T-cell (primary cell): ENCODE measurements at regions not wholly inside any gene's neighbourhood (a gene's known extent, or its start where the extent isn't known, plus 50 kb on each side); places are given as distances from the start of the nearest gene placed in this dataset.

Experiments
- ATAC-seq, 4 experiments: fragments of 200-7000 bp in 3 of 4; fragments of 150-1000 bp in 1 of 4; cut with Tn5 transposase; replicated peaks in 1 of 4; 1 replicate in 3 of 4; 2 replicates in 1 of 4; pipeline ENCODE4 v1.10.0; 2021; ENCODE audit warnings: moderate library complexity in 3 of 4, mild to moderate bottlenecking in 2 of 4, moderate number of reproducible peaks in 1 of 4
- CTCF ChIA-PET, 2 donors: fragments of 300-600 bp; sonication (Branson Sonifier 250); formaldehyde crosslinking; loops; one replicate each; lab custom pipeline; 2022; ENCODE audit warnings: antibody characterized with exemption in 2 of 2; lab: Charles Lee
- POLR2A ChIA-PET, 2 donors: fragments of 300-600 bp; sonication (Branson Sonifier 250); formaldehyde crosslinking; loops; one replicate each; lab custom pipeline; 2022; ENCODE audit warnings: antibody characterized with exemption in 2 of 2; lab: Charles Lee
- DNase-seq, 35 experiments: peaks; one replicate each; pipeline versions ENCODE4 v3.0.0 to v3.0.0-alpha.2; 2013 to 2023
- H3K27ac ChIP-seq: one replicate; pipeline ENCODE4 v1.5.1; 2013; ENCODE audit warnings: low read length
- H3K27me3 ChIP-seq, 2 experiments: replicated peaks in 1 of 2; 1 replicate in 1 of 2; 2 replicates in 1 of 2; pipeline versions ENCODE4 v1.6.1 to v1.7.0; 2013; ENCODE audit warnings: low read length in 1 of 2, mixed read lengths in 1 of 2; ENCODE audit not compliant: control insufficient read depth in 2 of 2, insufficient read depth in 2 of 2; ENCODE audit errors: extremely low read depth in 1 of 2
- H3K36me3 ChIP-seq, 2 donors: 1 replicate in 1 of 2; 2 replicates in 1 of 2; pipeline versions ENCODE4 v1.6.1 to v1.7.0; 2013; ENCODE audit warnings: low read length in 1 of 2; ENCODE audit not compliant: control insufficient read depth in 2 of 2, insufficient read depth in 1 of 2; ENCODE audit errors: extremely low read depth in 1 of 2
- H3K4me1 ChIP-seq, 2 experiments: 1 replicate in 1 of 2; 2 replicates in 1 of 2; pipeline versions ENCODE4 v1.6.1 to v1.7.0; 2013; ENCODE audit warnings: low read length in 2 of 2, mixed read lengths in 1 of 2; ENCODE audit not compliant: insufficient read depth in 2 of 2, control insufficient read depth in 1 of 2; ENCODE audit errors: extremely low read depth in 1 of 2
- H3K4me3 ChIP-seq, 2 donors: 1 replicate in 1 of 2; 2 replicates in 1 of 2; pipeline versions ENCODE4 v1.5.1 to v1.7.0; 2013; ENCODE audit warnings: mild to moderate bottlenecking in 2 of 2, low read length in 1 of 2, moderate library complexity in 1 of 2; ENCODE audit not compliant: control insufficient read depth in 1 of 2; ENCODE audit errors: extremely low read depth in 1 of 2
- H3K9me3 ChIP-seq: 2 replicates; pipeline ENCODE4 v1.7.0; 2013
- H3K27ac Mint-ChIP-seq, 2 donors: one replicate each; pipeline ENCODE4 v1.8.0; 2020 to 2021; ENCODE audit warnings: mild to moderate bottlenecking in 2 of 2, mixed read lengths in 2 of 2
- H3K27me3 Mint-ChIP-seq, 2 donors: one replicate each; pipeline ENCODE4 v1.8.0; 2021 to 2022; ENCODE audit warnings: mixed read lengths in 2 of 2
- H3K36me3 Mint-ChIP-seq: one replicate; pipeline ENCODE4 v1.8.0; 2021; ENCODE audit warnings: mixed read lengths
- H3K4me1 Mint-ChIP-seq, 3 donors: one replicate each; pipeline ENCODE4 v1.8.0; 2020 to 2022; ENCODE audit warnings: mixed read lengths in 3 of 3, mild to moderate bottlenecking in 1 of 3
- H3K4me3 Mint-ChIP-seq, 3 donors: one replicate each; pipeline ENCODE4 v1.8.0; 2020 to 2022; ENCODE audit warnings: mild to moderate bottlenecking in 3 of 3, mixed read lengths in 3 of 3, moderate library complexity in 3 of 3
- H3K9me3 Mint-ChIP-seq, 3 donors: one replicate each; pipeline ENCODE4 v1.8.0; 2020 to 2022; ENCODE audit warnings: mixed read lengths in 3 of 3
- WGBS: methylation state at CpG from one replicate; pipeline ENCODE4 v1.1.5; 2013; ENCODE audit warnings: missing lambda C conversion rate; ENCODE audit not compliant: insufficient coverage; 5-methylcytosine and 5-hydroxymethylcytosine counted together

DNA sequence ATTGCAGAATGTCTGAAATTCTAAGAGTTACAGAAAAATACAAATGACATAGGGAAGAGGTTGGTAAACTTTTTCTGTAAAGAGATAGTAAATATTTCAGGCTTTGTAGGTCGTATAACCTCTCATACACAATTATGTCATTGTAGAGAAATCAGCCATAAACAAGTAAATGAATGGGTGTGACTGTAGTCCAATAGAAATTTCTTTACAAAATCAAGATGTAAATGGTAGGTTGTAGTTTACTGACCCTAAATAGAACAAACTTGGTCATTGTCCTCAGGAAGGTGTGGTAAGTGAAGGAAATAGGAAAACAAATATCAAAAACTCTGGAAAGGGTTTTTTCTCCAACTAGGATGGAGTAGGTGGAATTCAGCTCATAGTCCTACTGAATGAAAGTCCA, 415.5 kb upstream of the SPHKAP start:
- Mint-ChIP-seq H3K36me3 (no peaks in the 10 kb centered on the region), H3K9me3 (peaks cover 0 to 4% (median 3%) of the 10 kb centered on the region in 3 donors), H3K4me3 (no peak overlapping the region), H3K27me3 (no peaks in the 10 kb centered on the region), H3K4me1 (no peaks in the 10 kb centered on the region), H3K27ac (no peak overlapping the region)
- Histone ChIP-seq H3K4me1 (no peaks in the 10 kb centered on the region), H3K27me3 (no peaks in the 10 kb centered on the region), H3K9me3 (no peaks in the 10 kb centered on the region), H3K4me3 (no peak overlapping the region), H3K36me3 (no peaks in the 10 kb centered on the region), H3K27ac (no peak overlapping the region)
- ChIA-PET POLR2A (no interaction called here), CTCF (no interaction called here)
- ATAC-seq = no peak
- DNase-seq = no peak
- no CpG with 5 or more reads among the region's 1 CpG for whole genome bisulfite sequencing

- no peaks in the 10 kb centered on the region for H3K27me3 Mint-ChIP-seq
- Histone ChIP-seq H3K4me3 (no peak overlapping the region), H3K4me1 (no peaks in the 10 kb centered on the region), H3K9me3 (no peaks in the 10 kb centered on the region), H3K27me3 (no peaks in the 10 kb centered on the region), H3K36me3 (no peaks in the 10 kb centered on the region), H3K27ac (no peak overlapping the region)
- no peaks in the 10 kb centered on the region for H3K36me3 Mint-ChIP-seq
- H3K9me3 Mint-ChIP-seq = peaks cover 0 to 6% (median 4%) of the 10 kb centered on the region in 3 donors
- H3K4me1 Mint-ChIP-seq = no peaks in the 10 kb centered on the region
- ATAC-seq (no peak), DNase-seq (no peak)
- ChIA-PET CTCF (no interaction called here), POLR2A (no interaction called here)
- no CpG with 5 or more reads among the region's 2 CpGs for WGBS
- no peak overlapping the region for H3K4me3 Mint-ChIP-seq
- no peak overlapping the region for H3K27ac Mint-ChIP-seq
Measured at GRCh38 chr2:228594012-228594411, 412.5 kb upstream of the SPHKAP start.

DNA sequence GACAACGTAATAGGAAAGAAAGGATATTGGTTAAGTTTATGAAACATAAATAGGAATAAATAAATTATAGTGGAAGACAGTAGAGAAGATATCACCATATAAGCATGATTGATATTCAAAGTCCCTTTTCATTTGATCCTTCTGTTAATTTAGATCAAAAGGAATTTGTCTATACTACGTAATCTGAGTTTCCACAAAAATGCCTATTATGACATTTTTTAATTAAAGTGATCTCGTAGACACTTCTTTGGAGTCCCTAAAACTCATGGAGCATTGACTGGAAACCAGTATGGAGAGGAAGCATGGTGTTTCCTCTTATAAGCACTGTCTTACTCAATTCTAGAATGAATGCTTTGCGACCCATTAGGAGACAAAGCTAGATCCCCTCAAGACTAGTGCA, 411.4 kb upstream of the SPHKAP start:
- no peaks in the 10 kb centered on the region for H3K27me3 Mint-ChIP-seq
- ATAC-seq (no peak), DNase-seq (no peak)
- no peak overlapping the region for H3K4me3 Mint-ChIP-seq
- peaks cover 0 to 10% (median 10%) of the 10 kb centered on the region in 3 donors for H3K9me3 Mint-ChIP-seq
- no peaks in the 10 kb centered on the region for H3K36me3 Mint-ChIP-seq
- Histone ChIP-seq H3K4me3 (no peak overlapping the region), H3K36me3 (no peaks in the 10 kb centered on the region), H3K4me1 (no peaks in the 10 kb centered on the region), H3K27me3 (no peaks in the 10 kb centered on the region), H3K27ac (no peak overlapping the region), H3K9me3 (no peaks in the 10 kb centered on the region)
- CTCF ChIA-PET = no interaction called here
- no peak overlapping the region for H3K27ac Mint-ChIP-seq
- WGBS = no CpG with 5 or more reads among the region's 4 CpGs
- POLR2A ChIA-PET = no interaction called here
- H3K4me1 Mint-ChIP-seq = no peaks in the 10 kb centered on the region

GRCh38 chr2:228590681-228591080, 409.2 kb upstream of the SPHKAP start:
- no peaks in the 10 kb centered on the region for H3K27me3 ChIP-seq
- Mint-ChIP-seq H3K36me3 (no peaks in the 10 kb centered on the region), H3K9me3 (peaks cover 0 to 10% (median 10%) of the 10 kb centered on the region in 3 donors), H3K4me3 (no peak overlapping the region), H3K27me3 (no peaks in the 10 kb centered on the region), H3K4me1 (no peaks in the 10 kb centered on the region), H3K27ac (no peak overlapping the region)
- ATAC-seq = no peak
- H3K9me3 ChIP-seq = no peaks in the 10 kb centered on the region
- CTCF ChIA-PET = no interaction called here
- no CpG with 5 or more reads among the region's 2 CpGs for WGBS
- POLR2A ChIA-PET = no interaction called here
- H3K4me1 ChIP-seq = no peaks in the 10 kb centered on the region
- H3K27ac ChIP-seq = no peak overlapping the region
- no peaks in the 10 kb centered on the region for H3K36me3 ChIP-seq
- no peak overlapping the region for H3K4me3 ChIP-seq
- DNase-seq = no peak

DNA sequence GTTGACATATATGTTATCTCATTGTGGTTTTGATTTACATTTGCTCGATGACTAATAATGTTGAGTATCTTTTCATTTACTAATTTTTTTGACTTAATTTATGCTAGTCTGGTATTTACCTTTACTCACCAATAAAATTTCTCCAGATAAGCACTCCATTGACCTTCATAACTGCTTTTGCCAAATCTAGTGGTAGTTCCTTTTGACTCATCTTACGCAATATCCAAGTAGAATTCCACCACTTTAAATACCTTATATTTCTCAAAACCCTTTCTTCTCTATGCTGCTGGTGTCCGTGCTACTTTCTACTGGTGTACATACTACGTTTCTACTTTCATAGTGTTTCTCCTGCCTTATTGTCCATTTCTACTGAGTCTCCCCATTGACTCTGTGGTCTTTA, 407.6 kb upstream of the SPHKAP start:
- ChIA-PET POLR2A (no interaction called here), CTCF (interaction anchor here in 1 of 2 donors (0.5 kb wide), 1 partner anchor 11 kb away, joined by 3 read pairs; no protein-coding TSS in a partner anchor)
- DNase-seq = no peak
- H3K9me3 ChIP-seq = no peaks in the 10 kb centered on the region
- no peak overlapping the region for H3K27ac ChIP-seq
- no peaks in the 10 kb centered on the region for H3K27me3 ChIP-seq
- Mint-ChIP-seq H3K36me3 (no peaks in the 10 kb centered on the region), H3K4me3 (no peak overlapping the region), H3K9me3 (peaks cover 0 to 14% (median 9%) of the 10 kb centered on the region in 3 donors), H3K27ac (no peak overlapping the region), H3K4me1 (no peaks in the 10 kb centered on the region), H3K27me3 (no peaks in the 10 kb centered on the region)
- no peak for ATAC-seq
- WGBS = 56% methylated on average over 3 of the region's 4 CpGs
- H3K4me3 ChIP-seq = no peak overlapping the region
- no peaks in the 10 kb centered on the region for H3K4me1 ChIP-seq
- H3K36me3 ChIP-seq = no peaks in the 10 kb centered on the region

GRCh38 chr2:228581731-228582130, 400.2 kb upstream of the SPHKAP start:
- Histone ChIP-seq H3K27ac (no peak overlapping the region), H3K36me3 (no peaks in the 10 kb centered on the region), H3K4me3 (no peak overlapping the region), H3K27me3 (no peaks in the 10 kb centered on the region), H3K4me1 (no peaks in the 10 kb centered on the region), H3K9me3 (no peaks in the 10 kb centered on the region)
- POLR2A ChIA-PET = no interaction called here
- Mint-ChIP-seq H3K4me1 (no peaks in the 10 kb centered on the region), H3K4me3 (no peak overlapping the region), H3K9me3 (peaks cover 6 to 18% (median 6%) of the 10 kb centered on the region in 3 donors), H3K27ac (no peak overlapping the region), H3K27me3 (no peaks in the 10 kb centered on the region), H3K36me3 (no peaks in the 10 kb centered on the region)
- no peak for ATAC-seq
- CTCF ChIA-PET = no interaction called here
- DNase-seq = no peak

DNA sequence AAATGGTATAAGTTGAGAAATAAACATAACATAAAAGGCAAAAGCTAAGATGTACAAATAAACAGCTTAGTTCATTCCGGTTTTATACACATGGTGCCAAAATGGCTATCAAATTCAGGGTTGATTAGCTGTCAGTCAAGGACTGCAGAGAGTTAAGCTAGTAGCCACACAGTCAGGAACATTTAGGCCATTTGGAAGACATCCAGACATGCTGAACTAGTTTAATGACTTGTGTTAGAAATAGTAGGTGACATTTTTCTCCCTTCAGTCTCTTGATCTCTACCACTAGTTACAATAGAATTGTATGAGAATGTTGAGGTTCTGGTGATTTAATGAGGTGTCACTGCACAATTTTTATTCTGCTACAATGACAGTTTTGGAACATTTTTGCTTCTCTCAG, 394.4 kb upstream of the SPHKAP start:
- Mint-ChIP-seq H3K4me3 (no peak overlapping the region), H3K36me3 (no peaks in the 10 kb centered on the region), H3K27me3 (no peaks in the 10 kb centered on the region), H3K27ac (no peak overlapping the region), H3K4me1 (no peaks in the 10 kb centered on the region), H3K9me3 (peaks cover 9 to 13% (median 10%) of the 10 kb centered on the region in 3 donors)
- no peaks in the 10 kb centered on the region for H3K27me3 ChIP-seq
- ChIA-PET POLR2A (no interaction called here), CTCF (no interaction called here)
- H3K4me3 ChIP-seq = no peak overlapping the region
- no CpG with 5 or more reads among the region's 1 CpG for WGBS
- no peaks in the 10 kb centered on the region for H3K4me1 ChIP-seq
- no peaks in the 10 kb centered on the region for H3K9me3 ChIP-seq
- no peak for ATAC-seq
- no peak for DNase-seq
- no peaks in the 10 kb centered on the region for H3K36me3 ChIP-seq
- no peak overlapping the region for H3K27ac ChIP-seq
